ENCODE measurements at regions not wholly inside any gene's neighbourhood (a gene's known extent, or its start where the extent isn't known, plus 50 kb on each side); places are given as distances from the start of the nearest gene placed in this dataset. TPM values are rescaled to one million over a fixed set of nuclear protein-coding genes. Genes with fewer than 3 reads are reported as not detected.
"Not testable (repeated sequence)": the region's sequence is repeated elsewhere in the genome, so short reads cannot be mapped to it uniquely, and the experiment has no call there.

GRCh38 chr12:53872367-53872766, 66.3 kb upstream of the HOXC13 start:
- no peaks in the 10 kb centered on the region for H3K9me3 ChIP-seq (ENCODE audit: low read depth)

GRCh38 chr12:53877961-53878360, 60.7 kb upstream of the HOXC13 start:
- H3K36me3 ChIP-seq; H3K9me3 Mint-ChIP-seq; H3K4me3 ChIP-seq; H3K27ac Mint-ChIP-seq; H2AFZ ChIP-seq (replicated peaks); H3K79me2 ChIP-seq (ENCODE audit: low read depth); H3K9me3 ChIP-seq (ENCODE audit: low read depth); H4K20me1 ChIP-seq (ENCODE audit: low read depth); H3K4me1 ChIP-seq; DNase-seq (ENCODE audit: low spot score); H3K4me1 Mint-ChIP-seq; H3K9ac ChIP-seq; H3K27me3 Mint-ChIP-seq (ENCODE audit: insufficient read depth, low read depth); H3K4me3 Mint-ChIP-seq; H3K36me3 Mint-ChIP-seq; H3K27ac ChIP-seq; H3F3A ChIP-seq (ENCODE audit: low read depth); H3K4me2 ChIP-seq: not testable (repeated sequence)
- peaks cover 64% of the 10 kb centered on the region for H3K27me3 ChIP-seq

More at GRCh38 chr12:53872367-53872766, 66.3 kb upstream of the HOXC13 start:
- Mint-ChIP-seq H3K4me3 (no peak overlapping the region), H3K27me3 (ENCODE audit: insufficient read depth, low read depth) (peaks cover 3% of the 10 kb centered on the region), H3K27ac (no peak overlapping the region), H3K4me1 (peaks cover 5% of the 10 kb centered on the region), H3K9me3 (no peaks in the 10 kb centered on the region), H3K36me3 (no peaks in the 10 kb centered on the region)
- Histone ChIP-seq H2AFZ (replicated peaks) (no peak overlapping the region), H3K4me3 (no peak overlapping the region), H3F3A (ENCODE audit: low read depth) (no peaks in the 10 kb centered on the region), H3K36me3 (no peaks in the 10 kb centered on the region), H4K20me1 (ENCODE audit: low read depth) (no peaks in the 10 kb centered on the region), H3K9ac (no peak overlapping the region), H3K27me3 (peaks cover 59% of the 10 kb centered on the region), H3K27ac (no peak overlapping the region), H3K4me2 (no peak overlapping the region), H3K79me2 (ENCODE audit: low read depth) (no peaks in the 10 kb centered on the region), H3K4me1 (no peaks in the 10 kb centered on the region)
- TF ChIP-seq EZH2 (IDR thresholded peaks at IDR 0.05) (no peak), EZH2phosphoT487 (IDR thresholded peaks at IDR 0.05) (no peak), CTCF (IDR thresholded peaks at IDR 0.05) (no peak)
- no peak for DNase-seq (ENCODE audit: low spot score)

- no peaks in the 10 kb centered on the region for H3K4me1 ChIP-seq
- no peaks in the 10 kb centered on the region for H3K79me2 ChIP-seq (ENCODE audit: low read depth)
- Mint-ChIP-seq H3K9me3 (no peaks in the 10 kb centered on the region), H3K27me3 (ENCODE audit: insufficient read depth, low read depth) (peaks cover 2% of the 10 kb centered on the region), H3K27ac (no peak overlapping the region), H3K36me3 (no peaks in the 10 kb centered on the region), H3K4me3 (no peak overlapping the region), H3K4me1 (no peaks in the 10 kb centered on the region)
- H3K27me3 ChIP-seq, result peaks cover 98% of the 10 kb centered on the region
- H3K27ac ChIP-seq, result no peak overlapping the region
- no peaks in the 10 kb centered on the region for H3K9me3 ChIP-seq (ENCODE audit: low read depth)
- no peaks in the 10 kb centered on the region for H3K36me3 ChIP-seq
- DNase-seq (ENCODE audit: low spot score), result no peak
- no peak overlapping the region for H3K9ac ChIP-seq
- H3K4me2 ChIP-seq, result no peak overlapping the region
- no peak overlapping the region for H2AFZ ChIP-seq (replicated peaks)
- H4K20me1 ChIP-seq (ENCODE audit: low read depth), result no peaks in the 10 kb centered on the region
- H3K4me3 ChIP-seq, result no peak overlapping the region
- no peaks in the 10 kb centered on the region for H3F3A ChIP-seq (ENCODE audit: low read depth)
- TF ChIP-seq EZH2phosphoT487 (IDR thresholded peaks at IDR 0.05) (no peak), EZH2 (IDR thresholded peaks at IDR 0.05) (no peak), CTCF (IDR thresholded peaks at IDR 0.05) (no peak)
These were observed 51.6 kb upstream of the HOXC13 start for GRCh38 chr12:53887006-53887405.

GRCh38 chr12:53887881-53888280, 50.8 kb upstream of the HOXC13 start:
- TF ChIP-seq EZH2 (IDR thresholded peaks at IDR 0.05) (no peak), CTCF (IDR thresholded peaks at IDR 0.05) (no peak), EZH2phosphoT487 (IDR thresholded peaks at IDR 0.05) (no peak)
- Histone ChIP-seq H3K79me2 (ENCODE audit: low read depth) (no peaks in the 10 kb centered on the region), H4K20me1 (ENCODE audit: low read depth) (no peaks in the 10 kb centered on the region), H3F3A (ENCODE audit: low read depth) (no peaks in the 10 kb centered on the region), H3K36me3 (no peaks in the 10 kb centered on the region), H3K9me3 (ENCODE audit: low read depth) (no peaks in the 10 kb centered on the region), H3K27me3 (peaks cover 98% of the 10 kb centered on the region), H3K9ac (no peak overlapping the region), H3K4me3 (no peak overlapping the region), H3K4me2 (no peak overlapping the region), H3K4me1 (no peaks in the 10 kb centered on the region), H3K27ac (no peak overlapping the region), H2AFZ (replicated peaks) (no peak overlapping the region)
- H3K36me3 Mint-ChIP-seq, result no peaks in the 10 kb centered on the region
- peaks cover 2% of the 10 kb centered on the region for H3K27me3 Mint-ChIP-seq (ENCODE audit: insufficient read depth, low read depth)
- no peak overlapping the region for H3K27ac Mint-ChIP-seq
- H3K9me3 Mint-ChIP-seq, result no peaks in the 10 kb centered on the region
- no peak for DNase-seq (ENCODE audit: low spot score)
- H3K4me3 Mint-ChIP-seq, result no peak overlapping the region
- H3K4me1 Mint-ChIP-seq, result no peaks in the 10 kb centered on the region

Small RNA genes lying in the stretch of these regions (small RNA-seq; reads per million reads assigned to genes)
- not detected for gene RN7SKP289

Data from neural progenitor cell (in vitro differentiated cells).